NCI-H1694 treated with DMSO at 0.1 percent for 48 hours (cell line): ENCODE measurements at regions not wholly inside any gene's neighbourhood (a gene's known extent, or its start where the extent isn't known, plus 50 kb on each side); places are given as distances from the start of the nearest gene placed in this dataset.
"Not testable (repeated sequence)": the region's sequence is repeated elsewhere in the genome, so short reads cannot be mapped to it uniquely, and the experiment has no call there.

Source experiments
- DNase-seq: peaks from one replicate; lab custom pipeline; 2025; lab: John Stamatoyannopoulos, UW

GRCh38 chr10:109277456-109277855 lies 645.9 kb downstream of the XPNPEP1 start:
- DNase-seq, result no peak

GRCh38 chr10:109275960-109276359 lies 647.4 kb downstream of the XPNPEP1 start:
- no peak for DNase-seq

GRCh38 chr10:109274681-109275080 lies 648.6 kb downstream of the XPNPEP1 start:
- no peak for DNase-seq

GRCh38 chr10:109270173-109270572 lies 653.1 kb downstream of the XPNPEP1 start:
- no peak for DNase-seq

- no peak for DNase-seq
These were observed 659.3 kb downstream of the XPNPEP1 start for GRCh38 chr10:109264004-109264403.

- DNase-seq, result no peak
These were observed 662.1 kb downstream of the XPNPEP1 start for GRCh38 chr10:109261231-109261630.

- no peak for DNase-seq
These were observed 664.0 kb downstream of the XPNPEP1 start for GRCh38 chr10:109259293-109259692.

GRCh38 chr10:109253306-109253705 lies 670.0 kb downstream of the XPNPEP1 start:
- DNase-seq, result no peak

- no peak for DNase-seq
These were observed 673.2 kb downstream of the XPNPEP1 start for GRCh38 chr10:109250152-109250551.

- DNase-seq, result no peak
These were observed 675.5 kb downstream of the XPNPEP1 start for GRCh38 chr10:109247814-109248213.

GRCh38 chr10:109245821-109246220 lies 677.5 kb downstream of the XPNPEP1 start:
- no peak for DNase-seq

GRCh38 chr10:109239371-109239770 lies 683.9 kb downstream of the XPNPEP1 start:
- DNase-seq, result no peak

GRCh38 chr10:109237682-109238081 lies 685.6 kb downstream of the XPNPEP1 start:
- DNase-seq, result no peak

- DNase-seq, result no peak
These were observed 686.3 kb downstream of the XPNPEP1 start for GRCh38 chr10:109237050-109237449.

- DNase-seq, result not testable (repeated sequence)
These were observed 699.8 kb downstream of the XPNPEP1 start for GRCh38 chr10:109223533-109223932.

GRCh38 chr10:109219935-109220605 lies 703.2 kb downstream of the XPNPEP1 start:
- DNase-seq, result no peak

GRCh38 chr10:109218207-109218606 lies 705.1 kb downstream of the XPNPEP1 start:
- no peak for DNase-seq

- no peak for DNase-seq
These were observed 707.8 kb downstream of the XPNPEP1 start for GRCh38 chr10:109215291-109216075.

GRCh38 chr10:109214891-109215290 lies 708.4 kb downstream of the XPNPEP1 start:
- not testable (repeated sequence) for DNase-seq

- no peak for DNase-seq
These were observed 716.0 kb downstream of the XPNPEP1 start for GRCh38 chr10:109207361-109207760.

GRCh38 chr10:109205929-109206585 lies 717.3 kb downstream of the XPNPEP1 start:
- DNase-seq, result no peak

- no peak for DNase-seq
These were observed 719.5 kb downstream of the XPNPEP1 start for GRCh38 chr10:109203646-109204353.
